HL-60 (cell line): ENCODE measurements at regions not wholly inside any gene's neighbourhood (a gene's known extent, or its start where the extent isn't known, plus 50 kb on each side); places are given as distances from the start of the nearest gene placed in this dataset.

Experiments
- DNase-seq, 2 experiments: peaks; one replicate each; pipeline ENCODE4 v3.0.0-alpha.2; 2010 to 2020; ENCODE audit warnings: low read depth in 1 of 2, low spot score in 1 of 2
- H3K27ac ChIP-seq: fragments of 250-450 bp; sonication (Bioruptor Pico); replicated peaks from 2 replicates; pipeline ENCODE4 v1.5.1; 2020; ENCODE audit warnings: mild to moderate bottlenecking, moderate library complexity
- H3K27me3 ChIP-seq: fragments of 250-450 bp; sonication (Bioruptor Pico); 2 replicates; pipeline ENCODE4 v1.5.1; 2021; ENCODE audit warnings: mild to moderate bottlenecking, moderate library complexity; ENCODE audit not compliant: insufficient read depth, poor library complexity, severe bottlenecking
- H3K4me3 ChIP-seq: replicated peaks from 2 replicates; pipeline ENCODE4 v1.5.1; 2011; ENCODE audit warnings: mild to moderate bottlenecking, control low read depth, low read length; ENCODE audit not compliant: insufficient read depth
- CTCF ChIP-seq: IDR thresholded peaks from one replicate; pipeline ENCODE4 v1.5.1; 2011; ENCODE audit warnings: low read length, control low read depth, inconsistent platforms; ENCODE audit not compliant: insufficient read depth
- GABPA ChIP-seq: IDR thresholded peaks from 2 replicates; pipeline ENCODE4 v1.6.1; 2012; ENCODE audit warnings: low read depth
- POLR2AphosphoS5 ChIP-seq: IDR thresholded peaks from 2 replicates; pipeline ENCODE4 v1.6.1; 2012; ENCODE audit warnings: low read depth
- REST ChIP-seq: IDR thresholded peaks from 2 replicates; pipeline ENCODE4 v1.6.1; 2012; ENCODE audit warnings: low read depth; ENCODE audit not compliant: insufficient replicate concordance
- SPI1 ChIP-seq: IDR thresholded peaks from 2 replicates; pipeline ENCODE4 v1.6.1; 2012; ENCODE audit warnings: low read depth, mild to moderate bottlenecking, borderline replicate concordance

- DNase-seq, result no peak
- Histone ChIP-seq H3K27me3 (no peaks in the 10 kb centered on the region), H3K4me3 (no peak overlapping the region), H3K27ac (no peak overlapping the region)
- TF ChIP-seq CTCF, result no peak
- TF ChIP-seq SPI1, result no peak
- TF ChIP-seq POLR2AphosphoS5, result no peak
- TF ChIP-seq REST, result no peak
- no peak for TF ChIP-seq GABPA
Measured at GRCh38 chr1:83596331-83596730, 402.6 kb downstream of the TTLL7 start.

- TF ChIP-seq CTCF (no peak), GABPA (no peak), REST (no peak), SPI1 (no peak), POLR2AphosphoS5 (no peak)
- no peak for DNase-seq
- H3K27ac ChIP-seq, result no peak overlapping the region
- H3K4me3 ChIP-seq, result no peak overlapping the region
- no peaks in the 10 kb centered on the region for H3K27me3 ChIP-seq
Measured at GRCh38 chr1:83593073-83593472, 405.9 kb downstream of the TTLL7 start.

- Histone ChIP-seq H3K27me3 (no peaks in the 10 kb centered on the region), H3K4me3 (no peak overlapping the region), H3K27ac (no peak overlapping the region)
- TF ChIP-seq SPI1, result no peak
- TF ChIP-seq REST, result no peak
- TF ChIP-seq GABPA, result no peak
- no peak for TF ChIP-seq CTCF
- no peak for TF ChIP-seq POLR2AphosphoS5
- no peak for DNase-seq
Measured at GRCh38 chr1:83588140-83588539, 410.8 kb downstream of the TTLL7 start.
